ENCODE measurements at regions not wholly inside any gene's neighbourhood (a gene's known extent, or its start where the extent isn't known, plus 50 kb on each side); places are given as distances from the start of the nearest gene placed in this dataset.

- TF ChIP-seq EHMT2 (IDR thresholded peaks at IDR 0.05; ENCODE audit: low read depth) (no peak), CTCF (IDR thresholded peaks at IDR 0.05) (no peak), JUN (IDR thresholded peaks at IDR 0.05) (no peak), RFX5 (IDR thresholded peaks at IDR 0.05) (no peak), CEBPB (IDR thresholded peaks at IDR 0.05) (no peak), BCL3 (IDR thresholded peaks at IDR 0.05) (no peak)
These were observed 174.8 kb downstream of the BMP2 start for GRCh38 chr20:6942266-6942665.

All from A549 (cell line).